GM18498 (cell line): ENCODE measurements at regions not wholly inside any gene's neighbourhood (a gene's known extent, or its start where the extent isn't known, plus 50 kb on each side); places are given as distances from the start of the nearest gene placed in this dataset.
"Not testable (repeated sequence)": the region's sequence is repeated elsewhere in the genome, so short reads cannot be mapped to it uniquely, and the experiment has no call there.

ENCODE experiments used
- ATAC-seq: cut with Tn5 transposase; IDR thresholded peaks from one replicate; pipeline ENCODE4 v1.9.1; 2021; ENCODE audit warnings: mild to moderate bottlenecking, moderate library complexity; ENCODE audit not compliant: unreplicated experiment

GRCh38 chr3:153023896-153024295 lies 138.1 kb upstream of the RAP2B start:
- no peak for ATAC-seq

- ATAC-seq = no peak
Measured at GRCh38 chr3:153026026-153026425, 136.0 kb upstream of the RAP2B start.

- no peak for ATAC-seq
Measured at GRCh38 chr3:153028381-153028780, 133.6 kb upstream of the RAP2B start.

GRCh38 chr3:153029350-153029749 lies 132.7 kb upstream of the RAP2B start:
- no peak for ATAC-seq

- ATAC-seq = no peak
Measured at GRCh38 chr3:153032891-153033290, 129.1 kb upstream of the RAP2B start.

GRCh38 chr3:153036846-153037245 lies 125.2 kb upstream of the RAP2B start:
- ATAC-seq = no peak

- ATAC-seq = no peak
Measured at GRCh38 chr3:153038367-153038766, 123.7 kb upstream of the RAP2B start.

GRCh38 chr3:153038779-153039178 lies 123.2 kb upstream of the RAP2B start:
- ATAC-seq = no peak

GRCh38 chr3:153041181-153041580 lies 120.8 kb upstream of the RAP2B start:
- no peak for ATAC-seq

GRCh38 chr3:153042088-153042487 lies 119.9 kb upstream of the RAP2B start:
- ATAC-seq = no peak

- ATAC-seq = no peak
Measured at GRCh38 chr3:153043729-153044328, 118.2 kb upstream of the RAP2B start.

GRCh38 chr3:153045150-153045549 lies 116.9 kb upstream of the RAP2B start:
- ATAC-seq = no peak

GRCh38 chr3:153050978-153051377 lies 111.0 kb upstream of the RAP2B start:
- ATAC-seq = no peak

GRCh38 chr3:153051427-153052095 lies 110.5 kb upstream of the RAP2B start:
- no peak for ATAC-seq

- no peak for ATAC-seq
Measured at GRCh38 chr3:153052096-153052460, 109.9 kb upstream of the RAP2B start.

GRCh38 chr3:153055217-153055616 lies 106.8 kb upstream of the RAP2B start:
- ATAC-seq = no peak

- no peak for ATAC-seq
Measured at GRCh38 chr3:153055779-153056178, 106.2 kb upstream of the RAP2B start.

- ATAC-seq = not testable (repeated sequence)
Measured at GRCh38 chr3:153058031-153058688, 103.9 kb upstream of the RAP2B start.

- ATAC-seq = no peak
Measured at GRCh38 chr3:153060346-153060745, 101.7 kb upstream of the RAP2B start.

GRCh38 chr3:153061938-153062528 lies 100.0 kb upstream of the RAP2B start:
- ATAC-seq = no peak

- no peak for ATAC-seq
Measured at GRCh38 chr3:153063337-153063736, 98.7 kb upstream of the RAP2B start.

GRCh38 chr3:153066983-153067382 lies 95.0 kb upstream of the RAP2B start:
- ATAC-seq = no peak
